ENCODE measurements at regions not wholly inside any gene's neighbourhood (a gene's known extent, or its start where the extent isn't known, plus 50 kb on each side); places are given as distances from the start of the nearest gene placed in this dataset.

- 100% methylated on average over 1 of the region's 1 CpG for WGBS (ENCODE audit: insufficient coverage, insufficient read length)
- DNase-seq (ENCODE audit: low read depth, low spot score): no peak
- Histone ChIP-seq H3K36me3 (ENCODE audit: control insufficient read depth, insufficient read depth, low read length) (no peaks in the 10 kb centered on the region), H3K4me1 (ENCODE audit: control insufficient read depth, insufficient read depth, low read length) (no peaks in the 10 kb centered on the region), H3K9me3 (ENCODE audit: control insufficient read depth, insufficient read depth, low read length) (no peaks in the 10 kb centered on the region), H3K4me3 (ENCODE audit: low read length) (no peak overlapping the region), H3K27ac (ENCODE audit: low read length) (no peak overlapping the region), H3K27me3 (ENCODE audit: control insufficient read depth, insufficient read depth, low read length) (no peaks in the 10 kb centered on the region)
Observed at GRCh38 chr13:60282708-60283107, 114.3 kb upstream of the TDRD3 start.

GRCh38 chr13:60286707-60287106, 110.3 kb upstream of the TDRD3 start:
- H3K4me3 ChIP-seq (ENCODE audit: low read length): no peak overlapping the region
- DNase-seq (ENCODE audit: low read depth, low spot score): no peak
- no CpG with 5 or more reads among the region's 10 CpGs for WGBS (ENCODE audit: insufficient coverage, insufficient read length)

GRCh38 chr13:60288569-60288968, 108.5 kb upstream of the TDRD3 start:
- H3K9me3 ChIP-seq (ENCODE audit: control insufficient read depth, insufficient read depth, low read length): no peaks in the 10 kb centered on the region
- WGBS (ENCODE audit: insufficient coverage, insufficient read length): no CpG with 5 or more reads among the region's 6 CpGs
- DNase-seq (ENCODE audit: low read depth, low spot score): no peak
- no peaks in the 10 kb centered on the region for H3K4me1 ChIP-seq (ENCODE audit: control insufficient read depth, insufficient read depth, low read length)
- H3K36me3 ChIP-seq (ENCODE audit: control insufficient read depth, insufficient read depth, low read length): no peaks in the 10 kb centered on the region
- no peaks in the 10 kb centered on the region for H3K27me3 ChIP-seq (ENCODE audit: control insufficient read depth, insufficient read depth, low read length)
- H3K27ac ChIP-seq (ENCODE audit: low read length): no peak overlapping the region
- H3K4me3 ChIP-seq (ENCODE audit: low read length): no peak overlapping the region

More at GRCh38 chr13:60286707-60287106, 110.3 kb upstream of the TDRD3 start:
- Histone ChIP-seq H3K36me3 (ENCODE audit: control insufficient read depth, insufficient read depth, low read length) (no peaks in the 10 kb centered on the region), H3K9me3 (ENCODE audit: control insufficient read depth, insufficient read depth, low read length) (no peaks in the 10 kb centered on the region), H3K27ac (ENCODE audit: low read length) (no peak overlapping the region), H3K4me1 (ENCODE audit: control insufficient read depth, insufficient read depth, low read length) (no peaks in the 10 kb centered on the region), H3K27me3 (ENCODE audit: control insufficient read depth, insufficient read depth, low read length) (no peaks in the 10 kb centered on the region)

GRCh38 chr13:60303166-60303565, 93.9 kb upstream of the TDRD3 start:
- no CpG with 5 or more reads among the region's 7 CpGs for WGBS (ENCODE audit: insufficient coverage, insufficient read length)
- Histone ChIP-seq H3K9me3 (ENCODE audit: control insufficient read depth, insufficient read depth, low read length) (no peaks in the 10 kb centered on the region), H3K27me3 (ENCODE audit: control insufficient read depth, insufficient read depth, low read length) (no peaks in the 10 kb centered on the region), H3K4me1 (ENCODE audit: control insufficient read depth, insufficient read depth, low read length) (no peaks in the 10 kb centered on the region), H3K36me3 (ENCODE audit: control insufficient read depth, insufficient read depth, low read length) (no peaks in the 10 kb centered on the region), H3K4me3 (ENCODE audit: low read length) (no peak overlapping the region), H3K27ac (ENCODE audit: low read length) (no peak overlapping the region)
- no peak for DNase-seq (ENCODE audit: low read depth, low spot score)

GRCh38 chr13:60311527-60311926, 85.5 kb upstream of the TDRD3 start:
- DNase-seq (ENCODE audit: low read depth, low spot score): no peak
- Histone ChIP-seq H3K4me3 (ENCODE audit: low read length) (no peak overlapping the region), H3K27me3 (ENCODE audit: control insufficient read depth, insufficient read depth, low read length) (no peaks in the 10 kb centered on the region), H3K36me3 (ENCODE audit: control insufficient read depth, insufficient read depth, low read length) (no peaks in the 10 kb centered on the region), H3K27ac (ENCODE audit: low read length) (no peak overlapping the region), H3K4me1 (ENCODE audit: control insufficient read depth, insufficient read depth, low read length) (no peaks in the 10 kb centered on the region), H3K9me3 (ENCODE audit: control insufficient read depth, insufficient read depth, low read length) (no peaks in the 10 kb centered on the region)
- WGBS (ENCODE audit: insufficient coverage, insufficient read length): no CpG with 5 or more reads among the region's 4 CpGs

GRCh38 chr13:60312851-60313505, 84.0 kb upstream of the TDRD3 start:
- Histone ChIP-seq H3K27me3 (ENCODE audit: control insufficient read depth, insufficient read depth, low read length) (no peaks in the 10 kb centered on the region), H3K4me1 (ENCODE audit: control insufficient read depth, insufficient read depth, low read length) (no peaks in the 10 kb centered on the region), H3K4me3 (ENCODE audit: low read length) (no peak overlapping the region), H3K36me3 (ENCODE audit: control insufficient read depth, insufficient read depth, low read length) (no peaks in the 10 kb centered on the region), H3K9me3 (ENCODE audit: control insufficient read depth, insufficient read depth, low read length) (no peaks in the 10 kb centered on the region), H3K27ac (ENCODE audit: low read length) (no peak overlapping the region)
- DNase-seq (ENCODE audit: low read depth, low spot score): no peak
- no CpG with 5 or more reads among the region's 5 CpGs for WGBS (ENCODE audit: insufficient coverage, insufficient read length)

GRCh38 chr13:60318186-60318585, 78.8 kb upstream of the TDRD3 start:
- Histone ChIP-seq H3K27me3 (ENCODE audit: control insufficient read depth, insufficient read depth, low read length) (no peaks in the 10 kb centered on the region), H3K4me3 (ENCODE audit: low read length) (no peak overlapping the region), H3K27ac (ENCODE audit: low read length) (no peak overlapping the region), H3K9me3 (ENCODE audit: control insufficient read depth, insufficient read depth, low read length) (no peaks in the 10 kb centered on the region), H3K4me1 (ENCODE audit: control insufficient read depth, insufficient read depth, low read length) (no peaks in the 10 kb centered on the region), H3K36me3 (ENCODE audit: control insufficient read depth, insufficient read depth, low read length) (no peaks in the 10 kb centered on the region)
- DNase-seq (ENCODE audit: low read depth, low spot score): no peak
- no CpG with 5 or more reads among the region's 3 CpGs for WGBS (ENCODE audit: insufficient coverage, insufficient read length)

GRCh38 chr13:60324131-60324530, 72.9 kb upstream of the TDRD3 start:
- WGBS (ENCODE audit: insufficient coverage, insufficient read length): no CpG with 5 or more reads among the region's 2 CpGs
- H3K9me3 ChIP-seq (ENCODE audit: control insufficient read depth, insufficient read depth, low read length): no peaks in the 10 kb centered on the region
- H3K36me3 ChIP-seq (ENCODE audit: control insufficient read depth, insufficient read depth, low read length): no peaks in the 10 kb centered on the region
- DNase-seq (ENCODE audit: low read depth, low spot score): no peak
- no peak overlapping the region for H3K27ac ChIP-seq (ENCODE audit: low read length)
- H3K4me1 ChIP-seq (ENCODE audit: control insufficient read depth, insufficient read depth, low read length): no peaks in the 10 kb centered on the region
- H3K4me3 ChIP-seq (ENCODE audit: low read length): no peak overlapping the region
- H3K27me3 ChIP-seq (ENCODE audit: control insufficient read depth, insufficient read depth, low read length): no peaks in the 10 kb centered on the region

GRCh38 chr13:60326273-60326672, 70.7 kb upstream of the TDRD3 start:
- Histone ChIP-seq H3K4me1 (ENCODE audit: control insufficient read depth, insufficient read depth, low read length) (no peaks in the 10 kb centered on the region), H3K27me3 (ENCODE audit: control insufficient read depth, insufficient read depth, low read length) (no peaks in the 10 kb centered on the region), H3K4me3 (ENCODE audit: low read length) (no peak overlapping the region), H3K36me3 (ENCODE audit: control insufficient read depth, insufficient read depth, low read length) (no peaks in the 10 kb centered on the region), H3K9me3 (ENCODE audit: control insufficient read depth, insufficient read depth, low read length) (no peaks in the 10 kb centered on the region), H3K27ac (ENCODE audit: low read length) (no peak overlapping the region)
- WGBS (ENCODE audit: insufficient coverage, insufficient read length): no CpG with 5 or more reads among the region's 3 CpGs
- no peak for DNase-seq (ENCODE audit: low read depth, low spot score)

GRCh38 chr13:60327511-60327910, 69.5 kb upstream of the TDRD3 start:
- no peak for DNase-seq (ENCODE audit: low read depth, low spot score)
- no CpG with 5 or more reads among the region's 4 CpGs for WGBS (ENCODE audit: insufficient coverage, insufficient read length)

GRCh38 chr13:60328073-60328472, 68.9 kb upstream of the TDRD3 start:
- no CpG with 5 or more reads among the region's 2 CpGs for WGBS (ENCODE audit: insufficient coverage, insufficient read length)
- Histone ChIP-seq H3K9me3 (ENCODE audit: control insufficient read depth, insufficient read depth, low read length) (no peaks in the 10 kb centered on the region), H3K27me3 (ENCODE audit: control insufficient read depth, insufficient read depth, low read length) (no peaks in the 10 kb centered on the region), H3K36me3 (ENCODE audit: control insufficient read depth, insufficient read depth, low read length) (no peaks in the 10 kb centered on the region), H3K4me3 (ENCODE audit: low read length) (no peak overlapping the region), H3K4me1 (ENCODE audit: control insufficient read depth, insufficient read depth, low read length) (no peaks in the 10 kb centered on the region), H3K27ac (ENCODE audit: low read length) (no peak overlapping the region)
- DNase-seq (ENCODE audit: low read depth, low spot score): no peak

More at GRCh38 chr13:60327511-60327910, 69.5 kb upstream of the TDRD3 start:
- Histone ChIP-seq H3K4me3 (ENCODE audit: low read length) (no peak overlapping the region), H3K36me3 (ENCODE audit: control insufficient read depth, insufficient read depth, low read length) (no peaks in the 10 kb centered on the region), H3K9me3 (ENCODE audit: control insufficient read depth, insufficient read depth, low read length) (no peaks in the 10 kb centered on the region), H3K4me1 (ENCODE audit: control insufficient read depth, insufficient read depth, low read length) (no peaks in the 10 kb centered on the region), H3K27me3 (ENCODE audit: control insufficient read depth, insufficient read depth, low read length) (no peaks in the 10 kb centered on the region), H3K27ac (ENCODE audit: low read length) (no peak overlapping the region)
